Amniotic epithelial cell (primary cell): ENCODE measurements at regions not wholly inside any gene's neighbourhood (a gene's known extent, or its start where the extent isn't known, plus 50 kb on each side); places are given as distances from the start of the nearest gene placed in this dataset.
A peak's percentile ranks its signal among the peaks of the same experiment; 100 is the strongest.
"Not testable (repeated sequence)": the region's sequence is repeated elsewhere in the genome, so short reads cannot be mapped to it uniquely, and the experiment has no call there.

ENCODE experiments used
- DNase-seq: peaks from one replicate; pipeline ENCODE4 v3.0.0-alpha.2; 2010; ENCODE audit warnings: low read depth

DNA sequence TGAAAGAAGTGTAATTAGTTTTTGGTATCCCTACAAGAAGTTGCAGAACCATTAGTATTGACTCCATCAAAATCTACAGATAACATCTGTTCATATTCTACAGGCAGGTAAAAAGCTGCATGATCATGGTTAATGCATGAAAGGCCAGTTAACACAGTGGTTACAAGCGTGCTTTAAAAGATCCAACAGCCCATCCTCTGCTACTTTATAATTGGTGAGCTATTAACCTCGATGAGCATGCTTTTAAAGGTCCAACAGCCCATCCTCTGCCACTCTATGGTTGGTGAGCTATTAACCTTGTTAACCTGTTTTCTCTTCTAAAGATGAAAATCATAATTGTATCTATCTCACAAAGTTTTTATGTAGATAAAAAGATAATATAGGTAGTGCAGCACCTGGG lies 289.3 kb downstream of the DUSP6 start:
- no peak for DNase-seq

DNA sequence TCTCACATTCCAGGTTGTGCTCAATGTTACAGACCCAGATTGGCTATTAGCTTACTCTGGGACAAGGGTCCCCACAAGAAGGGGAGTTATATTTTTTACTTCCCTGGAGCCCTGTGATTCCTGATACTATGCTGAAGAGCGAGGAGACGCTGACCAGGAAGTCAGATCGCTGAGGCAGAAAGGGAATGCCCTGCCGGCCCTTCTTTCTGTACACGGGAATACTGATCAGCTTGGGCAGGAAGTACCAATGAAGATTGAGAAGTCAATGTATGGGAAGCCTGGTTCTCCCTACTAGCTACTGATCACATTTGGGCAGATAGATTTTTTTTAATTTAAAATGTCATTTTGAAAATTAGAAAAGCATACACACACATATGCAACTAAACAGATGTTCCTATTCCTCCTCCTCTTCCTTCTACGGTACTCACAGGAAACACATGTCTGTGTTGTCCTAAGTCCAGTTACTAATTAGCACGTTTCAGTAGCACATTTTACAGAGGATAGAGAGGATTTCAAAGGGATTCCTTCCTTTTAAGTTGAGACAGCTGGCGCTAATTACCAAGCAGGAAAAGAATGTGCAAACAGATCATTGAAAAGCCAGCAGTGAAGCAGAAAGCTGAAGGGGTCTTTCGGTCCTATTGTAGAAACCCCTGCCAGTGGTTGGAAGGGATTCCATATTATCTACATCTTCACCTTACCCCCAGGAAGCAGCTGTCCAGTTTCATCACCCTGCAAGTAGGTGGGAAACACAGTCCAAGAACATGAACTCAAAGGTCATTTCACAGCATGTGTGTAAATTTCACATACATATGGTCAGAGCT lies 292.4 kb downstream of the DUSP6 start:
- DNase-seq, result no peak

DNA sequence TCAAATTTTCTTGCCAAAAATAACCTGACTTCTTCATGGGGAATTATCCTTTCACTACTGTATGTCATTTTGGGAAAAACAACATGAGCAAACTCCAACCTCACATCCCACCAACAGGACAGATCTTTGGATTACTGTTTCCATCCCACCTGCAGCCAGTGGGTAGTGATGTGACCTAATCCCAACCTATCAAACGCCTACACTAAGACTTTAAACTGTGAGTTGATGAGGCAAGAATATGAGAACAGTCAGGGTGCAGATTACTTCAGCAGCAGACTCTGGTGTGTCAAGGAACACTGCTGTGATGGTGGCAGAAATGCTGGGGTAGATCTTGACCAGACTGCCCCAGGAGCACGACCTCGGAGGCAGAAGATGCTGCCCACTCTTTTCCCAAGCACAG lies 293.2 kb downstream of the DUSP6 start:
- DNase-seq, result no peak

DNA sequence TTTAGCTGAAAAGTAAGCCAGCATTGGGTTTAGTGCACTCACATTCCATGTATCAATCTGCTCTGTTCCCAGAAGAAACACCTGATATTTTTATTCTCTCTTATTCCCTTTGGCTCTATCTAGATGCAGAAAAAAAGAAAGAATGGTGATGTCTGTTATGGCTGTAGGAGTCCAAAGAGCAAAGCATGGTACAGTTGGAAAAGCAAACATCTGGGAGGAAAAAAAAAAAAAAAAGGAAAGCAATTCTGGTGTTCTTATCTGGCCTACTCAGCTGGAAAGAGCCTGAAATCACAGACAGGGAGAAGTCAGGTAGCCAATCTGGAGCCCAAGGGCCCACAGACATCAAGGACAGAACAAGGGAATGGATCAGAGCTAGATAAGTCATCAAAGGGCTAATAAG lies 293.9 kb downstream of the DUSP6 start:
- DNase-seq, result no peak

DNA sequence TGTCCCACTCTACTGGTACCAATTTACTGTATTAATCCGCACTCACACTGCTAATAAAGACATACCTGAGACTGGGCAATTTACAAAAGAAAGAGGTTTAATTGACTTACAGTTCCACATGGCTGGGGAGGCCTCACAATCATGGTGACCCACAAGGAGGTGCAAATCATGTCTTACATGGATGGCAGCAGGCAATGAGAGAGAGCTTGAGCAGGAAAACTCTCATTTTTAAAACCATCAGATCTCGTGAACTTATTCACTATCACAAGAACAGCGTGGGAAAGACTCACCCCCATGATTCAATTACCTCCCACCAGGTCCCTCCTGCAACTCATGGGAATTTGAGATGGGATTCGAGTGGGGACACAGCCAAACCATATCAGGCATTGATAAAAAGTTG lies 298.5 kb downstream of the DUSP6 start:
- not testable (repeated sequence) for DNase-seq

DNA sequence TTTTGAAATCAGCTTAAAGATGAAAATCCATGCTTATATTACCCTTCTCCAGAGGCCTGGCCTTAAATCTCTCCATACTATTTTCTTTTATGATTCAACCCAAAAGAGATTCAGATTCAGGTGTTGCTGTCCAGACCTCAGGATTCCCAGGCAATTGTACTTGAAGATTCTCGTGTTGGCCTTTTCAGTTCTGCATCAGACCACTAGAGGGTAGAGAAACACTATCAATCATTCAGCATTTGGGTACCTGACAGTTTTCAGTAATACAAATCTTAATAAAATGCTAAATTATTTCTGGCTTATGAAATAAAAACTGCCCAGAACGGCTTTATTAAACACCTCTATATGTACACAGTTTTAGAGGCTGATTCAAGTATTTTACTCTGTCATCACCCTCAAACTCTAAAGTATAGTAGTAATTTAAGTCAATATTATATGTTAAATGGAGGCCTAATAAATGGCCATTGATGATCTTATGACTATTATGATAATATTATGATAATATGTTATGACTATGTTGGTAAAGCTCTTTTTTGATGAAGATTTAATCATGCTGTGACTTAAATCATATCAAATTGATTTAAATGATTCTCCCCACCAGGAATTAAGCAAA lies 301.1 kb downstream of the DUSP6 start:
- DNase-seq, result peak; percentile 77

DNA sequence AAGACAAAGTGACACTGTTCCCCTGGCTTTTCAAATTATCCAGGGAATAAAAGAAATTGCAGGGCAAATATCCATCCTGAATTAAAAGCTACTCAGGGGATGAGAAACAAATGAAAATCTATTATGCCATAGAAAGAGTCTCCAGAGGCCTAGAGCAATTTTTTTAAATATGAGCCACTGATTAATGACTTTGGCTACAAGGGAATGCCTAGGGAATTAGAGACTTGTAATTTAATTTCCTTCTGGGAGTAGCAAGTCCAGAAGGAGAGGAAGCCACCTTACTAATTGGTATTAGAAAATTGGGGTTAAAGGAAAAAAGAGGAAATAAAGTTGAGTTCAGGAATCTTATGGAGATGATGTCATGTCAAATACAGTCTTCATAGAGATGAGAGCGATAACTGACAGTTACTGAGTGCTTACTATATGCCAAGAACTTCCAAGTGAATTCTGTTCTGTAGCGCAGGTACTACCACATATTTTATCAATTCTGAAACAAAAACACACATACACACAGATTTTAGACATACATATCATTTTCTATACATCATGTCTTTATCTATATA lies 304.4 kb downstream of the DUSP6 start:
- DNase-seq, result no peak

DNA sequence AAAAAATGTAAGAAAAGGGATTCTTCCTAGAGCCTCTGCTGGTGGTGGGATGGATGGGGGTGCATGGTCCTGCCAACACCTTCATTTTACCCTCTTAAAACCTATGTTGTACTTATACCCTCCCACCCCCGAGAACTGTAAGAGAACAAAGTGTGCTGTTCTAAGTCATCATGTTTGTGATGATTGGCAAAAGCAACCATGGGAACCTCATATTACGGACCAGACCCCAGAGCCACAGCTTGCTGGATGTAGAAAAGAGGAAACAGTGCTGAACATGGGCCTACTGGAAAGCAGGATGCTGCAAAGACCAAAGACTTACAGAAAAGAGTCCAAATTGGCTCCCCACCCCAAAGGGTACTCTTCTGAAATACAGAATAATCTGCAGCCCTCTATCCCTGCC lies 311.2 kb downstream of the DUSP6 start:
- DNase-seq, result peak; percentile 10

DNA sequence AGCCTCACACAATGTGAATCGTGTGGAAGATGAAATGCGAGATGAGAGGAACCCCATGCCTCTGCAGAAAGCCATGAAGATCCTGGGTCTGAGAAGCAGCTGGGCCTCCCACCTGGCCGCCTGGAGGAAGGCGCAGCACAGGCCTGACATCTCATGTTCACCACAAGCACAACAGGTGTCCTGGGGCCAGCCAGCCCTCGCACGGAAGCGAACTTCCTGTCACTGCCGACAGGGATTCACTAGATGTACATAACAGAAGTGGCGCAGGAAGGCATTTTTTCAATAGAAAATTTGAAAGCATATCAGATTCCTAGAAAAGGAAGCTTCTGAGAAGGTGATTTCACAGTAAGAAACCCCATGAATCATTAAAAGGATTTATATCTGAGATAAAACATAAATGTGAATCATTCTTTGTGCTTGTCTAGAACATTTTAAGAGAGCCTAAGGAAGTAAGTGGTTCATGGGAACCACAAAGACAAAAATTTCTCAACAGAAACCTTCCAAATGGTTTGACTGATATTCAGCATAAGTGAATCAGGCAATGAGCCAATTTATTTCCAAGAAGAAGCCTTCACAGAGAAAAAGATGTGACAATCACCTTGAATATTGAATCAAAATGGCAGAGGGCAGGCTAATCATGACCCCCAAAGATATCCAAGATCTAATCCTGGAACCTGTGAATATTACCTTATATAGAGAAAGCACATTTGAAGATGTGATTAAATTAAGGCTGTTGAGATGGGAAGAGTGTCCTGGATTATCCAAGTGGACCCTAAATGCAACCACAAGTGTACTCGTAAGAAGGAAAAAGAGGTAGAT lies 311.9 kb downstream of the DUSP6 start:
- peak; percentile 97 for DNase-seq

DNA sequence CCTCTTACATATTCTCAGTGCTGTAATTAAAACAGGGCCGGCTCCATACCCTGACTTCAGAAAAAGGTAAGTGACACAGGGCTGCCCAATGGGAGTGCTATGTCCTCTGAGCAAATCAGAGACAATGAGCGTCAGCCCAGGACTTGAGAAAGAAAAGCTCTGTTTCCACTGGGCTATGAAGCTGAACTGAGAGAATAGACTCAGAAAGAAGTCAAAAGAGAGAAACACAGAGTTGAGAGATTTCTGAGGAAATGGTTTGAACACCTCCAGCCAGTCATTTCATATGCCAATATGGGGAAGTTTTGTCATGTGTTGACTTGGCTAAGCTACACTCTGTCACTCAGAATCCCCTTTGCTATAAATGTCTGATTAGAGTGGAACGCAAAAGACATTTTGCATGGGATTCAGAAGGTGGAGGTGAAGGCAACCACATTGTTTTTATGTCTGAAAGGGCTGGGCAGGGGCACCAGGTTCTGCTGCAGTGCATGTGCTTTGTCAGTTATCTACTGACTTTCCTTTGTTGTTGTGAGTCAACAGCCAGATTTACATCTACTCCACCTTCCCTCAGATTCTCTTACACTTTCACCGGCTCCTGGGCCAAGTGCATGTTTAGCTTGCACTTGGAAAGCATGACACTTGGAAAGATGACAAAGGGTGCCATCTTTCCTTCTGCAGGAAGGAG lies 313.3 kb downstream of the DUSP6 start:
- peak; percentile 32 for DNase-seq

DNA sequence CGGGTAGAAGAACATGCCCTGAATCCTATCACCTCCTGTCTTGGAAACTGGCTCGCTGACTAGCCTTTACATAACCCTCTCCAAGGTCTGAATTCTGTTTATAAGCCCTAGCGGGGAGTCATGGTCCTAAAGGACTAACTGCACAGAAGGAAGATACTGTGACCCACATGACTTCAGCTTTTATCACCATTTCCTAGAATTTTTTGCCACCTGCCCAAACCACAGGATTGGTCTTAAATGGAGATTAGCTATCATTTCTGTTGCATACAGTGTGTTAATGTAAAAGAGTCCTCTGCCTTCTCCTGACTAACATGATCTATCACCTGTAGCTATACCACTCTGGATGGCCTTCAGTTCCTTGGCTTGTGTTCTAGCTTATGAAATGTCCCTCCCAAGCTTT lies 319.2 kb downstream of the DUSP6 start:
- no peak for DNase-seq

DNA sequence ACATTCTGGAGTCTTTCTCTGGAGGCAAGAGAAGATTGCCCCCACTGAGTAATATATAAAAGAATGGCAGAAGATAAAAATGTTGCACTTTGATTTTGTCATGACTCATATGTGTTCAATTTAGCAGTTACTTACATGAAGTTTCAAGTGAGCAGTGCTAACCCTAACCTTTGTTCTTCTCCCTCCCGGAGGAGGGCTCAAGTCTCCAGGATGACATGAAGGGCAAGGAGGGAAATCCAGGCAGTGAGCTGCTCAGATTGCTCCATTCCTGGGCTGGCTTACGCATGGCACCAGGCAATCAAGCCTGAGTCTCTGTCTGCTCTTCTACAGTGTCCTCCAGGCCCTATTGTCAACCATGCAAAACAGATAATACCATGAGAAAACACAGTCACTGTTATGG lies 322.3 kb downstream of the DUSP6 start:
- DNase-seq, result peak; percentile 26

DNA sequence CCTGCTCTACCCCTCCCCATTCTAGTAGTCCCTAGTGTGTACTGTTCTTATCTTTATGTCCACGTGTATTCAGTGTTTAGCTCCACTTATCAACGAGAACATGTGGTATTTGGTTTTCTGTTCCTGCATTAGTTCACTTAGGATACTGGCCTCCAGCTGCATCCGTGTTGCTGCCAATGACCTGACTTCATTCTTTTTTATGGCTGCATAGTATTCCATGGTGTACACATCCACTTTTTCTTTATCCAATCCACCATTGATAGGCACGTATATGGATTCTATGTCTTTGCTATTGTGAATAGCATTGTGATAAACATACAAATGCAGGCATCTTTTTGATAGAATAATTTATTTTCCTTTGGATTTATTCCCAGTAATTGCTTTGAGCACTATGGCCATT lies 327.7 kb downstream of the DUSP6 start:
- no peak for DNase-seq

DNA sequence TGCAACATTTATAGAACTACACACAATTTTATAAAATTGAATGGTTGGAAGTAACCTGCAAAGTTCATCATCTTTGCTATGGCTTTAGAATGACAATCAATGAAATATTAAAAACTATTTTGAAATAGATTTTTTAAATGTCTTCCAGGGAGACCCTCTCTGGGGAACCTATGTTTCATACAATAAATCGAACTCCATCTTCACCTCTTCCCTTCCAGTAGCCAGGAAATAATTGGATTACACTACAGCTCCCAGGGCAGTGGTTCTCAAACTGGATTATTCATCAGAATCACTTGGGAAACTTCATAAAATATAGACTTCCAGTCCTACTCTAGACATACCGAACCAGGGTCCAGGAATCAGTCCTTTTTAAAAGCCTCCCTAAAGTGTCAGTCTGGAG lies 328.4 kb downstream of the DUSP6 start:
- DNase-seq, result no peak

DNA sequence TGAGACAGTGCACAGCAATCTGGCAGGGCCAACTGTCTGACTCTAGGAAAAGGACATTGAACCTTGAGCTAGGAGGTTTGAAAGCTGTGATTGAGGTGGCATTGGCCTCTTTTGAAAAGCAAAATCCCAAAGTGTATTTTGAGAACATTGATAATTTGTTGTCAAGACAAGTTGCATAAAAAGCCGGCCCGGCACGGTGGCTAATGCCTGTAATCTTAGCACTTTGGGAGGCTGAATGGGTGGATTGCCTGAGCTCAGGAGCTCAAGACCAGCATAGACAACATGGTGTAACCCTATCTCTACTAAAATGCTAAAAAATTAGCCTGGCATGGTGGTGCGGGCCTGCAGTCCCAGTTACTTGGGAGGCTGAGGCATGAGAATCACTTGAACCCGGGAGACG lies 331.6 kb downstream of the DUSP6 start:
- DNase-seq, result no peak

DNA sequence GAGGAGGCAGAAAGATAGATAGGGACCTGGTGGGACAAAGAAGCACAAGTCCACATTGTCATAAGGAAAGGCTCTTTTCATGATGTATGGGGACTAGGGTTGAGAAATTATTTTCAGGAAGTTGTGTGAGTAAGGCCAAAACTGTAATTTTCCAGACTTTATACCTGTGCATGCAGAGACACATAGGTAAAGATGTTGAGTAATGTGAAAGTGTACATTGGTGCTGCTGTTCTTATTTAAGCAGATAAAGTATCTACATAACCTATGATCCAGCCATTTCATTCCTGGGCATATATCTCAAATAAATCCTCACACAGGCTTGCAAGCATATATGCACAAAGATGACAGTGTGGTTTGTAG lies 332.2 kb downstream of the DUSP6 start:
- no peak for DNase-seq

DNA sequence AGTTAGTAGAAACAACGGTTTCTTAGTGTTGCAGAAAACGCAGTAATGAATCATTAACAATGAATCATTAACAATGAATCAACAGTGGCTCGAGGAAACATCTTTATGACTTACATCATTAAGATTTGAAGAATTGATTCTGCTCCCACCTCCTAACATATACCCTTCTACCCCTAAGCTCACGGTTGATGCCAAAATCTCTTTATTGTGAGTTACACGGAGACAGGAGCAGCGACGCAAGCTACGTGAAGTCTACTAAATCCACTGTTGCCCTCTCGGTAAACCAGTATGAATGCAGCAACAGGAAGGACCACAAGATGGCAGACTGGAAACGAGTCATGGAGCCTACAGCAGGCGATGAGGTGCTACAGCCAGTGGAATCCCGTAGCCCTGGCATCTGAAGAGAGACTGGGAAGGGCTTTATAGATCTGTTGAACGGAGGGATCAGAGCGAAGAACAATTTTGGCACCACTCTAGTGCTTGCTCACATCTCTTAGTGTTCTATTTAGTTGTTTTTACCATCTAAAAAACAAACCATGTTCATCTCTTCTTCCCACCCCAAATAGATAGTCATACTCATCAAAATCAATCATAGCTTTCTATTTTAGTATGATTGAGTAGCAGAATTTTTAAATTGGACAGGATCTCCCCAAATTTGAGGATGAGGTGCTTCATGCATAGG lies 332.7 kb downstream of the DUSP6 start:
- peak; percentile 83 for DNase-seq

DNA sequence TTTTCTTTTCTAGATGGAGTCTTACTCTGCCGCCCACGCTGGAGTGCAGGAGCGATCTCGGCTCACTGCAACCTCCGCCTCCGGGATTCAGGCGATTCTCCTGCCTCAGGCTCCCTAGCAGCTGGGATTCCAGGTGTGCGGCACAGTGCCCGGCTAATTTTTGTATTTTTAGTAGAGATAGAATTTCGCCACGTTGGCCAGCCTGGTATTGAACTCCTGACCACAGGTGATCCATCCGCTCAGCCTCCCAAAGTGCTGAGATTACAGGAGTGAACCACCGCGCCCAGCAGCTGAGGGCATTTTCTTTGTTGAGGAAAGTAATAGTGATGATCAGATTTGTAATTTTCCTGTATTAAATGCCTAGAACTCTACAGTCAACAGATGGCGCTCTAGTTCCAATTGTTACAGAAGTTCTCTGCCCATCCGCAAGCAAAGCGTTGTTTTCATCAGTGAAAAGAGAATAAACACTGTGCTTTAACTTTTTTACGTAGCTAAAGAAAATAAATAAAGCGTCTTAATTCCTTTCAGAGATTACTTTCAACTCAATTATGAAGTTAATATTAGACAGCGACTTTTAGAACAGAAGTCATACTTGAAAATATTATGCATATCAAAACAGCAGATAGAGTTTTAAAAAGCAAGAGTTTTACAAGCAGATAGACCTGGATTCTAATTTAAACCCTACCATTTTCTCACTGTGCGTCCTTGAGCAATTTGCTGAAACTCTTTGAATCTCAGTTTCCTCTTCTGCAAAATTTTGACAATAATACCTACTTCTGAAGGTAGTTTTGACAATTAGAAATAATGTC lies 335.1 kb downstream of the DUSP6 start:
- DNase-seq, result peak; percentile 63

DNA sequence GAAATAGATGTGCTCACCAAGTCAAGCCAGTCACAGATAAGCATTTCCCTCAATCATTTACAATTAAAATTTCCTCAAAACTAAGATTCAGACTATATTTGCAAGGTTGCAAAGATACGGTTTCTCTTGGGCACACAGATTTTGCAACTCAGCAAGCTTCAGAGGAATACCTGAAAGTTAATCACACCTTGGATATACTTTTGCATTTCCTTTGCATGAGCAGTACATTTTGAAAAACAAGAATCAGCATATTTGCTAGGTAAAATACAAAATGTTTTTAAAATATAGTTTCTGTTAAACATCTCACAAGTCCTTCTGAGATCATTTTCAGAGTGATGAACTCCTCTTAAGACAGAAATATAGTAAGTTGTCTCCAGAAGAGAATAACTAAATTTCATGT lies 336.9 kb downstream of the DUSP6 start:
- no peak for DNase-seq

DNA sequence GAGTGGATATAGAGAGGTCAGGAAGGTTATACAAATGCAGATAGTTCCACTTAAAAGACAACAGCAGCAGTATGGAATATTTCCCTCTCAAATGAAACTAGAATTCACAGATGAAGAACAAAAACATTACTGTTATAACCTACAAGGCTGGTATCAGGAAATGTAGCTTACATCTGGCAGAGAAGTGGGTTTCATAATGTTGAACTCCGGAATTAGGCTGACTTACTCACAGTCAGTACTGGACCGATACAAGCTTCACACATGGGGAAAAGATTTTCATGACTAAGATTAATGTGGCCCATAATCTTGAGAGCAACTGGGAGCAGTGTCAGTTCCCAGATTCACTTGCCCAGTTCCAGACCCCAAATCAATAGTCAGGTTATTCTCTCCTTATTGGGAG lies 353.9 kb downstream of the DUSP6 start:
- DNase-seq, result peak; percentile 49
